Effector memory CD4-positive, alpha-beta T cell (primary cell): ENCODE measurements at regions not wholly inside any gene's neighbourhood (a gene's known extent, or its start where the extent isn't known, plus 50 kb on each side); places are given as distances from the start of the nearest gene placed in this dataset.

ENCODE experiments used
- DNase-seq, 3 donors: peaks; one replicate each; pipeline ENCODE4 v3.0.0-alpha.2; 2020
- H3K27ac ChIP-seq: 2 replicates; pipeline ENCODE4 v1.7.0; 2013; ENCODE audit warnings: mild to moderate bottlenecking, low read length, moderate library complexity; ENCODE audit not compliant: insufficient read depth, poor library complexity, severe bottlenecking
- H3K27me3 ChIP-seq: replicated peaks from 2 replicates; pipeline ENCODE4 v1.7.0; 2013; ENCODE audit warnings: mild to moderate bottlenecking, low read length; ENCODE audit not compliant: insufficient read depth, control insufficient read depth, poor library complexity, severe bottlenecking
- H3K36me3 ChIP-seq: 2 replicates; pipeline ENCODE4 v1.7.0; 2013; ENCODE audit warnings: mild to moderate bottlenecking, low read length, moderate library complexity; ENCODE audit not compliant: control insufficient read depth, insufficient read depth
- H3K4me1 ChIP-seq: 2 replicates; pipeline ENCODE4 v1.7.0; 2013; ENCODE audit warnings: low read length, mild to moderate bottlenecking; ENCODE audit not compliant: control insufficient read depth, insufficient read depth, poor library complexity, severe bottlenecking
- H3K4me3 ChIP-seq: 2 replicates; pipeline ENCODE4 v1.7.0; 2013; ENCODE audit warnings: low read length, low read depth, mild to moderate bottlenecking; ENCODE audit not compliant: insufficient read depth, poor library complexity, severe bottlenecking
- H3K9me3 ChIP-seq: 2 replicates; pipeline ENCODE4 v1.7.0; 2013; ENCODE audit warnings: mild to moderate bottlenecking, low read length, moderate library complexity; ENCODE audit not compliant: control insufficient read depth

DNA sequence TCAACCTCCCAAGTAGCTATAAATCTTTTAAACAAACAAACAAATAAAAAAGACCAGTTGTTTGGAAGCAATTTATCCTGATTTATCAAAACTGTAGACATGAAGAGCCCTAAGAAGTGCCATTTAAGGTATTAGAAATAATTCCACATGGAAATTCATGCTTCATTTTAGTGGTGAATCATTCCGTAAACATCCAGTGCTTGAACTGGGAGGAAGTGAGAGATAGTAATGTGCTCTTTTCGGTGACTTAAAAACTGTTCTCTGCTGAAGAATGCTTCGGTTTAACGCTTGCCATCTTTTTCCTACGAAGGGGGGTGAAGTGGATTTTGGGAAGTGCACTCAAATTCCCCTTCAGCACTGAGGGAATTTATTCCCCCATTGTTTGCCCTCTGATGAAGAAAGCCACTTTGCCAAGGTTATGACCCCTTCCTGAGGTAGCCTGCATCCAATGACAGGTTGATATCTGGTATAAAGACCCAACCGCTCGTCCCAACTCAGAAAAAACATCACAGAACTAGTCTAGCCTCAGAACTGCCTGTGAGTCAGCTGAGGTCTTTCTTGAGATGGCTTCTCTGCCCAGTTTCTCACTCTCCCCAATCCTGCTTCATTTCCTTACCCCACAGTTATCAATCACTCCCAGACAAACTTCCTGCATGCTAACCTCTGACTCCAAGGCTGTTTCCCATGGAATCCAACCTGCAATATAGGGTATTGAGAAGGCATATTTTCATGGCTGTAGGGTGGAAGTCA lies 244.1 kb downstream of the AEBP2 start:
- H3K4me1 ChIP-seq = no peaks in the 10 kb centered on the region
- no peak overlapping the region for H3K4me3 ChIP-seq
- H3K27me3 ChIP-seq = no peaks in the 10 kb centered on the region
- DNase-seq = no peak
- no peaks in the 10 kb centered on the region for H3K9me3 ChIP-seq
- H3K27ac ChIP-seq = no peak overlapping the region
- no peaks in the 10 kb centered on the region for H3K36me3 ChIP-seq

DNA sequence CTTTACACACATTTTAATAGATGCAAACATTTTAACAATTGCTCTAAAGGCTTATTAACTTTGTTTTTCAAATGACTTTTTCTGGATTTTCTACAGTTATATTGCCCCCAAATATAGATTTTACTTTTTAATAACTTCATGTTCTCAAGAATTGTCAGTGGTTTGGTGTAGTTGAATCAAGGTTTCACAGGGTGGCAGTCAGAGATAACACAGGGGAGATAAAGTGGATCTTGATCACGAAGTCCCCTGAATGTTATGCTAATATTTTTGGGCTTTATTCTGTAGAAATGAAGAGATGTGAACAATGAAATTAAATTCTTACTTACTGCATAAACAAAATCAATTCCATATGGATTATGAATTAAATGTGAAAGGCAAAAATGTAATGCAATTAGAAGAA lies 248.1 kb downstream of the AEBP2 start:
- Histone ChIP-seq H3K4me1 (no peaks in the 10 kb centered on the region), H3K9me3 (no peaks in the 10 kb centered on the region), H3K27ac (no peak overlapping the region), H3K4me3 (no peak overlapping the region), H3K27me3 (no peaks in the 10 kb centered on the region), H3K36me3 (no peaks in the 10 kb centered on the region)
- no peak for DNase-seq

DNA sequence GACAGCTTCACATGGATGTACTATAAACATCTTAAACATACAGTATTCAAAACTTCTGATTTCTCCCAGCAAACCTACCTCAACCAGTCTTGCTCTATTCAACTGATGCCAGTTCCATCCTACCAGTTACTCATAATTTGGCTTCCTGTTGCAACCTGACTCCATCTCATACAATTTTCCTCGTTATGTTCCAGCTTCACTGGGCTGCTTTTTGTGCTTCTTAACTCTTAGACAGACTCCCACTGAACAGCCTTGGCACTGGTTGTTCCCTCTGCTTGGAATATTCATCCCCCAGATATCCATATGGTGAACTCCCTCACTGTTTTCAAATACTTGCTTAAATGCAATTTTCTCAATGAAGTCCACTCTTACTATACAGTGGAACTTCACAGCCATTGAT lies 249.2 kb downstream of the AEBP2 start:
- no peak overlapping the region for H3K27ac ChIP-seq
- H3K4me1 ChIP-seq = no peaks in the 10 kb centered on the region
- DNase-seq = no peak
- H3K4me3 ChIP-seq = no peak overlapping the region
- no peaks in the 10 kb centered on the region for H3K27me3 ChIP-seq
- H3K9me3 ChIP-seq = no peaks in the 10 kb centered on the region
- H3K36me3 ChIP-seq = no peaks in the 10 kb centered on the region

DNA sequence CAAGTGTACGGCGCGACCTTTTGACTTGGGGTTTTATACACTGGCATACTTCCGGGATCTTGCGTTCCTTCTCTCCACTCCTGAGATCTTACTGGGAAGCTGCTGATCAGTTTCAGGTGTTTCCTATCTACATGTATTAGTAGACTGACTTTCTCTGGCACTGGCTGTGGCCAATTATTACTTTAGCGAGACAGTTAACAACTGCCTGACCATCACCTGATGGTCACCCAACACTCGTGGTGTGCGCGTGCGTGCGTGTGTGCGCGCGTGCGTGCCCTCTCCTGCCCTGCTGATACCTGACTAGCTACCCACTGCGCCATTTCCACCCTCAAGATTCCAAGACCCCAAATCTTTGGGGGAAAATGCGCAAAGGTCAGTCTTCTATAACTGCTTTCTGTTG lies 249.9 kb downstream of the AEBP2 start:
- Histone ChIP-seq H3K4me3 (no peak overlapping the region), H3K36me3 (no peaks in the 10 kb centered on the region), H3K27me3 (no peaks in the 10 kb centered on the region), H3K27ac (no peak overlapping the region), H3K9me3 (no peaks in the 10 kb centered on the region), H3K4me1 (no peaks in the 10 kb centered on the region)
- no peak for DNase-seq

DNA sequence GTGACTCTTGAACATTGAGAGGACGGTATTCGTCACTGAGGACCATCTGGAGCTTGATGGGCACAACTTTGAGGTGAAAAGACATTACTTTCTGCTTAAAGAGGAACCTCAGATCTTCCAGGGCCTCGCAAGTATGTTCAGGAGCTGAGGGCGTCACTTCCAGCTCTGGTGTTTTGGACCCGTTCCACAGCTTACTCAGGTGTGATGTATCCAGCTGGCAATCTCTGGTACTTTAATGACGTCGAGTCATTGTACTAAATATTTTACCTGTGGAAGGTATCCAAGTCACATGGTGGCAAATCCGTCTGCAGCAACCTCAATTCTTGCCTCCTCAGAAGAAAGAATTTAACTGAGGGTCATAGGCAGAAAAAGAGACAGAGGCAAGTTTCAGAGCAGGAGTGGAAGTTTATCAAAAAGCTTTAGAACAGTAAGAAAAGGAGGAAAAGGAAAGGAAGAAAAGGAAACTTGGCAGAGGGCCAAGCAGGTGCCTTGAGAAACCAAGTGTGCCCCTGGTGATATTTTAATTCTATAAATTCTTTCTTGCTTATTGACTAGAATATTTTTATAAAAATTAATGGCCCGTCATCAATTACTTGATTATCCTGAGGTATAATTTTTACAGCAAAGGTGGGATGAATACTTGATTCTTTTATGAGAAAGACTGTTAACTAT lies 250.6 kb downstream of the AEBP2 start:
- Histone ChIP-seq H3K9me3 (no peaks in the 10 kb centered on the region), H3K4me1 (no peaks in the 10 kb centered on the region), H3K27me3 (no peaks in the 10 kb centered on the region), H3K27ac (no peak overlapping the region), H3K4me3 (no peak overlapping the region), H3K36me3 (no peaks in the 10 kb centered on the region)
- no peak for DNase-seq

DNA sequence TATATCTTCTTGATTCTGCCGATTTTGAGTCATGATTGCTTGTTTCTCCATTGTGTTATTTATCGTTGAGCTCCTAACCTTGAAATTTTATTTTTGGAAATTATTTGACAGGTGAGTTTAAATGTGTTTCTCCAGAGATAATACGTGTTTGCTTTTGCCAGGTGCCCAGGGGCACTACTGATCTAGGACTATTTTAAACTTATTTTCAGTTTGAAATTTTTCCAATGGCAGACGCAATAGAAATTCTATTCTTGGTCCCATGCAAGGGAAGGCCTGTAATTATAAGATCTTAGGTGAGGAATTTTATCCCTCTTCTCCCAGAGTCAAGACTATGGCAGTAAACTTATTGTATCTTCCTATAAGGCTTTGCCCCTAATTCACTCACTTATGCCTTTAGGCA lies 252.8 kb downstream of the AEBP2 start:
- Histone ChIP-seq H3K9me3 (no peaks in the 10 kb centered on the region), H3K27ac (no peak overlapping the region), H3K4me3 (no peak overlapping the region), H3K4me1 (no peaks in the 10 kb centered on the region), H3K36me3 (no peaks in the 10 kb centered on the region), H3K27me3 (no peaks in the 10 kb centered on the region)
- no peak for DNase-seq

DNA sequence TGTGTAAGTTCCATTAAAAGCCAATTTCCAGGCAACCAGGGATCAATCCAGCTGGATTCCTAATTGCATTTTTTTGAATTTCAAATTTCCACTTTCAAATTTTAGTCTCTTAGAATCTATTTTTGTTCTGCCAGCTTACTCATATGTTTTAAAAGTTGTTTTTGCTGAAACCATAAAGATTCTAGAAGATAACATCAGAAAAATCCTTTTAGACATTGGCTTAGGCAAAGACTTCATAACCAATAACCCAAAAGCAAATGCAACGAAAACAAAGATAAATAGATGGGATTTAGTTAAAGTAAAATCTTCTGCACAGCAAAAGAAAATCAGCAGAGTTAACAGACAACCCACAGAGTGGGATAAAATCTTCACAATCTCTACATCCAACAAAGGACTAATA lies 253.3 kb downstream of the AEBP2 start:
- Histone ChIP-seq H3K27me3 (no peaks in the 10 kb centered on the region), H3K4me1 (no peaks in the 10 kb centered on the region), H3K4me3 (no peak overlapping the region), H3K27ac (no peak overlapping the region), H3K9me3 (no peaks in the 10 kb centered on the region), H3K36me3 (no peaks in the 10 kb centered on the region)
- no peak for DNase-seq

DNA sequence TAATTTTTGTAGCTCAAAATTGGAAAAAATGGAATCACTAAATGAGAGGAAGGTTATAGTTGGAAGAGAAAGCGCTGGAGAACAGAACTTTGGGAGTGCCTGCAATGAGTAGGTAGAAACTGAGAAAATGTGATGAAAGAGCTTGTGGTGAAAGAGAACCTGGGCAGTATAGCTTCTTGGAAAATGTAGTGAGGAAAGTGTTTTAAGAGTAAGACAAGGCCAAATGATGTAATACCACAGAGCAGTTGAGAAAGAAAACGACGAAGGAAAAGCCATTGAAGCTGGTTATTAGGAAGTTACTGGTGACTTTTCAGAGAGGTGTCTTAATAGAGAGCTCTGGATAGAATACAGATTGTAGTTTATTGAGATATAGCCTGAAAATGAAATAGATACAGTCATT lies 255.3 kb downstream of the AEBP2 start:
- Histone ChIP-seq H3K4me1 (no peaks in the 10 kb centered on the region), H3K36me3 (no peaks in the 10 kb centered on the region), H3K4me3 (no peak overlapping the region), H3K27me3 (no peaks in the 10 kb centered on the region), H3K9me3 (no peaks in the 10 kb centered on the region), H3K27ac (no peak overlapping the region)
- no peak for DNase-seq

DNA sequence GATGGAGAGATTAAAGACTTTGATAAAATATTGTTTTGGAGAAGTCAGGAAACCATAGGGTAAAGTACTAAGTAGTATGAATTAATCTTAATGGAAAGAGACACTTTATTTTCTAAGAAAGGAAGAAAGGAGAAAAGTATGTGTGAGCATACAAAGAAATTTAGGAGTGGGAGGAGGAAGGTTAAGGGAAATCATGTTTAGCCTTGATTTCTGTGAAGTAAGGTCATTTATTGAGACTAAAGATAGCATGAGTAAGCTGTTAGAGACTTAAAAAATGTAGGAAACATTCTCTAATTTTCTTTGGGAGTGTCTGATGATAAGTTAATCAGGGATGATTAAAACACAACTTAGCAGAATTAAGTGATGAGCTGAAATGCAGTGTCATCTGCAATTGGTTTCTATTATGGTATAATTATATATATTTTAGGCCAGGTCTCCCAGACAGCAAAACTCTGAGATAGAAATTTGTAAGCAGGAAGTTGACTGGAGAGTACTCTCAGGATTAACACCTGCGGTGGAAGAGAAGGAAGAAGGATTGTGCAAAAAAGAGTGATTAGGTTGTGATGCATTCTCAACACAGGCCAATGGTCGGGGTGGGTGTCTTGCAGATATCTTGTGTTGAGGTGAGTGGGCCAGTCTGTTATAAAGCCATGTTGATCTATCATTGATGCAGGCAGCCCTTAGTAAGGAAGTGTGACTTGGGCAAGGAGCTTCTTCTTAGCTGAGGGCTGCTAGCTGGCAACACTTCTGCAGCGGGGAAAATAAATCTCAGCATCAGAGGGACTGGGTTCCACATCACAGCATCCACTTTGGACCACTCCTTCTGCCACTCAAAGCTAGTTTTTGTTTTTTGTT lies 256.2 kb downstream of the AEBP2 start:
- H3K36me3 ChIP-seq = no peaks in the 10 kb centered on the region
- H3K27ac ChIP-seq = no peak overlapping the region
- H3K27me3 ChIP-seq = no peaks in the 10 kb centered on the region
- no peak overlapping the region for H3K4me3 ChIP-seq
- no peaks in the 10 kb centered on the region for H3K9me3 ChIP-seq
- DNase-seq = no peak
- no peaks in the 10 kb centered on the region for H3K4me1 ChIP-seq

DNA sequence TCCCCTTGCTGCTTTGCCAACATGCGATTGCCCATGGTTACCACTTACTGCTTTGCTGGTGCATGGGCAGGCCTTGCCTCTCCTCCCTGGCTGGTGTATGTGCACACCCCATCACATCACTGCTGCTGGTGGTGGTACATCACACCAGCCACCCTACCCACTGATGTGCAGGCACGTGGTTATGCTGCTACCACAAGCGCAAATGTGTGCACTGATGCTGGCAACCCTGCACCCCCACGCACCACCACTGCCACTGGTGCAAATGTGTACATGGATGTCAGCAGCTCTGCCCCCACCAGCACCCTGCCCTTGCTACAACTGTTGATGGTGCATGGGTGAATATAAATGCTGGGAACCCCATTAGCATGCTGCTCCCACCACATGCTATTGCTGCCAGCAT lies 261.7 kb downstream of the AEBP2 start:
- H3K9me3 ChIP-seq = peaks cover 4% of the 10 kb centered on the region
- no peaks in the 10 kb centered on the region for H3K27me3 ChIP-seq
- no peaks in the 10 kb centered on the region for H3K4me1 ChIP-seq
- DNase-seq = no peak
- no peaks in the 10 kb centered on the region for H3K36me3 ChIP-seq
- H3K4me3 ChIP-seq = no peak overlapping the region
- no peak overlapping the region for H3K27ac ChIP-seq
